ENCODE measurements at regions not wholly inside any gene's neighbourhood (a gene's known extent, or its start where the extent isn't known, plus 50 kb on each side); places are given as distances from the start of the nearest gene placed in this dataset.

- H3K4me1 ChIP-seq (ENCODE audit: insufficient read depth, low read length, poor library complexity, severe bottlenecking), result no peaks in the 10 kb centered on the region
- H3K4me3 ChIP-seq (ENCODE audit: low read depth, low read length, poor library complexity, severe bottlenecking), result no peak overlapping the region
- TF ChIP-seq CTCF (conservative IDR thresholded peaks at IDR 0.05; ENCODE audit: low read depth, low read length) (no peak), EZH2 (IDR thresholded peaks at IDR 0.05; ENCODE audit: borderline replicate concordance, low read depth, low read length, poor library complexity, severe bottlenecking) (no peak)
- intact Hi-C loops (cut with micrococcal nuclease; ENCODE audit: unreplicated experiment), result no loop called here
- CTCF ChIA-PET, result no interaction called here
- no peaks in the 10 kb centered on the region for H3K27me3 ChIP-seq (replicated peaks; ENCODE audit: insufficient read depth, low read depth, low read length, poor library complexity)
- no peaks in the 10 kb centered on the region for H3K9me3 ChIP-seq (ENCODE audit: low read depth, low read length, poor library complexity, severe bottlenecking)
- BruUV-seq (replicated peaks), result no TSS peak
- POLR2A ChIA-PET (ENCODE audit: low non-redundant PET), result no interaction called here
- no peaks in the 10 kb centered on the region for H3K36me3 ChIP-seq (ENCODE audit: insufficient read depth, low read length, poor library complexity, severe bottlenecking)
- DNase-seq (ENCODE audit: low spot score), result no peak
- H3K27ac ChIP-seq (ENCODE audit: low read depth, low read length, poor library complexity, severe bottlenecking), result no peak overlapping the region
These were observed 866.5 kb upstream of the MAP3K7 start for GRCh38 chr6:91453224-91453878.

GRCh38 chr6:91449539-91449938, 862.7 kb upstream of the MAP3K7 start:
- BruUV-seq (replicated peaks), result no TSS peak
- ChIA-PET CTCF (no interaction called here), POLR2A (ENCODE audit: low non-redundant PET) (no interaction called here)
- no peaks in the 10 kb centered on the region for H3K36me3 ChIP-seq (ENCODE audit: insufficient read depth, low read length, poor library complexity, severe bottlenecking)
- no peaks in the 10 kb centered on the region for H3K9me3 ChIP-seq (ENCODE audit: low read depth, low read length, poor library complexity, severe bottlenecking)
- H3K4me1 ChIP-seq (ENCODE audit: insufficient read depth, low read length, poor library complexity, severe bottlenecking), result no peaks in the 10 kb centered on the region
- H3K27ac ChIP-seq (ENCODE audit: low read depth, low read length, poor library complexity, severe bottlenecking), result no peak overlapping the region
- no peak for DNase-seq (ENCODE audit: low spot score)
- no peaks in the 10 kb centered on the region for H3K27me3 ChIP-seq (replicated peaks; ENCODE audit: insufficient read depth, low read depth, low read length, poor library complexity)
- TF ChIP-seq CTCF (conservative IDR thresholded peaks at IDR 0.05; ENCODE audit: low read depth, low read length), result no peak
- no peak for TF ChIP-seq EZH2 (IDR thresholded peaks at IDR 0.05; ENCODE audit: borderline replicate concordance, low read depth, low read length, poor library complexity, severe bottlenecking)
- H3K4me3 ChIP-seq (ENCODE audit: low read depth, low read length, poor library complexity, severe bottlenecking), result no peak overlapping the region
- intact Hi-C loops (cut with micrococcal nuclease; ENCODE audit: unreplicated experiment), result no loop called here

GRCh38 chr6:91447530-91448254, 860.8 kb upstream of the MAP3K7 start:
- Histone ChIP-seq H3K4me3 (ENCODE audit: low read depth, low read length, poor library complexity, severe bottlenecking) (no peak overlapping the region), H3K27me3 (replicated peaks; ENCODE audit: insufficient read depth, low read depth, low read length, poor library complexity) (no peaks in the 10 kb centered on the region), H3K9me3 (ENCODE audit: low read depth, low read length, poor library complexity, severe bottlenecking) (no peaks in the 10 kb centered on the region), H3K27ac (ENCODE audit: low read depth, low read length, poor library complexity, severe bottlenecking) (no peak overlapping the region), H3K36me3 (ENCODE audit: insufficient read depth, low read length, poor library complexity, severe bottlenecking) (no peaks in the 10 kb centered on the region), H3K4me1 (ENCODE audit: insufficient read depth, low read length, poor library complexity, severe bottlenecking) (no peaks in the 10 kb centered on the region)
- no TSS peak for BruUV-seq (replicated peaks)
- DNase-seq (ENCODE audit: low spot score), result no peak
- no peak for TF ChIP-seq EZH2 (IDR thresholded peaks at IDR 0.05; ENCODE audit: borderline replicate concordance, low read depth, low read length, poor library complexity, severe bottlenecking)
- TF ChIP-seq CTCF (conservative IDR thresholded peaks at IDR 0.05; ENCODE audit: low read depth, low read length), result no peak
- intact Hi-C loops (cut with micrococcal nuclease; ENCODE audit: unreplicated experiment), result no loop called here
- ChIA-PET CTCF (no interaction called here), POLR2A (ENCODE audit: low non-redundant PET) (no interaction called here)

Data from A673 (cell line).